ENCODE measurements at regions not wholly inside any gene's neighbourhood (a gene's known extent, or its start where the extent isn't known, plus 50 kb on each side); places are given as distances from the start of the nearest gene placed in this dataset.

- TF ChIP-seq ZBTB33 (IDR thresholded peaks at IDR 0.05; ENCODE audit: extremely low read depth, insufficient replicate concordance, low read length) (no peak), FOSL1 (IDR thresholded peaks at IDR 0.05; ENCODE audit: low read depth) (no peak), EGR1 (IDR thresholded peaks at IDR 0.05; ENCODE audit: low read depth) (no peak), ELF1 (IDR thresholded peaks at IDR 0.05; ENCODE audit: borderline replicate concordance, low read depth) (no peak), MAX (IDR thresholded peaks at IDR 0.05) (no peak), SIN3A (IDR thresholded peaks at IDR 0.05; ENCODE audit: low read depth) (no peak), POLR2A (IDR thresholded peaks at IDR 0.05; ENCODE audit: borderline replicate concordance, extremely low read depth, insufficient read depth, insufficient read length) (no peak), EZH2 (IDR thresholded peaks at IDR 0.05) (no peak), ZFX (IDR thresholded peaks at IDR 0.05) (no peak), REST (IDR thresholded peaks at IDR 0.05; ENCODE audit: low read depth) (no peak)
These were observed 160.2 kb downstream of the ATP6V1G3 start (continued) for GRCh38 chr1:198380275-198380674.

- Histone ChIP-seq H3K27ac (ENCODE audit: low read depth, low read length) (no peak overlapping the region), H4K20me1 (ENCODE audit: insufficient read depth) (no peaks in the 10 kb centered on the region), H2AFZ (ENCODE audit: low read depth, low read length, poor library complexity, severe bottlenecking) (no peak overlapping the region), H3K4me2 (ENCODE audit: low read length) (no peak overlapping the region), H3K27me3 (ENCODE audit: insufficient read depth, low read length) (no peaks in the 10 kb centered on the region), H3K79me2 (ENCODE audit: insufficient read depth, low read length) (no peaks in the 10 kb centered on the region), H3K4me3 (replicated peaks in 1 of 2; ENCODE audit: low read depth in 1 of 2, low read length in 2 of 2) (no peak overlapping the region), H3K9ac (ENCODE audit: low read length) (no peak overlapping the region), H3K9me3 (ENCODE audit: control insufficient read depth in 1 of 2, insufficient read depth in 1 of 2, low read depth in 1 of 2, low read length in 2 of 2) (peaks cover 0 to 4% of the 10 kb centered on the region in 2 experiments; a peak in 1 of 4 replicates), H3K4me1 (ENCODE audit: control insufficient read depth in 1 of 2, insufficient read depth in 2 of 2, low read length in 2 of 2) (no peaks in the 10 kb centered on the region), H3K9me2 (ENCODE audit: insufficient read depth) (no peaks in the 10 kb centered on the region), H3K36me3 (ENCODE audit: control insufficient read depth in 1 of 2, insufficient read depth in 2 of 2, low read length in 2 of 2) (no peaks in the 10 kb centered on the region)
- TF ChIP-seq CEBPB (IDR thresholded peaks at IDR 0.05; ENCODE audit: low read depth): no peak
- TF ChIP-seq SIN3A (IDR thresholded peaks at IDR 0.05; ENCODE audit: low read depth): no peak
- TF ChIP-seq YY1 (IDR thresholded peaks at IDR 0.05; ENCODE audit: extremely low read depth, insufficient replicate concordance, low read depth, low read length): no peak
- TF ChIP-seq SP1 (IDR thresholded peaks at IDR 0.05; ENCODE audit: low read depth): no peak
- no peak for DNase-seq (ENCODE audit: low read depth, low spot score)
- ATAC-seq: no peak
- ChIA-PET RAD21 (ENCODE audit: low non-redundant PET in 1 of 2, low total read pairs in 2 of 2, uncharacterized antibody in 2 of 2, unreplicated experiment in 2 of 2) (no interaction called here), POLR2A (no interaction called here), CTCF (no interaction called here)
- no TSS peak for BruUV-seq (replicated peaks)
- intact Hi-C loops (cut with micrococcal nuclease): no loop called here
These were observed 162.8 kb downstream of the ATP6V1G3 start for GRCh38 chr1:198377702-198378101.
